ENCODE measurements at regions not wholly inside any gene's neighbourhood (a gene's known extent, or its start where the extent isn't known, plus 50 kb on each side); places are given as distances from the start of the nearest gene placed in this dataset.

DNA sequence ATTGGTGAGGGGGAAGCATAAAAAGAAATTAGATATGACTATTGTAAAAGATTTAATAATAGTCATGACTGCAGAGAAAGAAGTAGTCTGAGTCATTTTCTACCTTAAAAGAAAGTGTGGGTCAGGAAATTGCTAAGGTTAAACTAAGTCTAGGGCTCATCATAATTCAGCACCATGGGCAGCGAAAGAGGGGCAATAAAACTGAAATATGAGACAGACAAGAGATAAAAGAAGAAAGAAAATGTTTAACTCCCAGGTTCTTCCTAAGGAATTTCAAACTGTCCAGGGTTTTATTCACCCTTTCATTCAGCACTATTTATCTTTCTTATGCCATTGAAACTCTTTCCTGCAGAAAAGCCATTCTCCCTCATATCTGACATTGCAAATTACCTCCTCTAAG is 114.4 kb upstream of the API5 start:
- no peak for TF ChIP-seq POLR2A (IDR thresholded peaks at IDR 0.05; ENCODE audit: low read depth, low read length)
- no peak for TF ChIP-seq PAX5 (IDR thresholded peaks at IDR 0.05; ENCODE audit: insufficient read depth, low read length, severe bottlenecking)
- no peak for TF ChIP-seq SPI1 (IDR thresholded peaks at IDR 0.05; ENCODE audit: low read depth, low read length)
- DNase-seq (ENCODE audit: insufficient read length, low spot score), result no peak
- FAIRE-seq, result no peak

DNA sequence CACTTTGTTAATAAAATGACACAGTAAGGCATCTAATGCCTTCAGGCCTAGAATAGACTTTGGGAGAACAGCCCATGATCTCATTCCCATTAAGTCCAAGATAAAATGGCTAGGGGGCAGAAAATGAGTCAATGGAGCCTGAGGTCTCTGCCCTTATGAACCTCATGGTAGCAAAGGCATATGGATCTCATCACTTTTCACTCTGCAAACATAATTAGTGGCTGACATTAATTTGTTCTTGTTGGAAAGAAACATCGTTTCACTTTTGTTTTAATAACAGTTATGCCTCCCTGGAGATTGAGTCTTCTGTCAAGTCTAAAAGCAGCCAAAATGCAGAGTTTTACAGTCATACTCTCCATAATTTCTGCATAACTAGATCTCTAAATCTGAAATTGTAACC is 111.8 kb upstream of the API5 start:
- TF ChIP-seq TAF1 (IDR thresholded peaks at IDR 0.05; ENCODE audit: low read depth, low read length) (no peak), POLR2A (IDR thresholded peaks at IDR 0.05; ENCODE audit: low read depth, low read length) (no peak), POLR2AphosphoS5 (IDR thresholded peaks at IDR 0.05; ENCODE audit: low read depth, low read length) (no peak), SPI1 (IDR thresholded peaks at IDR 0.05; ENCODE audit: low read depth, low read length) (no peak), PAX5 (IDR thresholded peaks at IDR 0.05; ENCODE audit: insufficient read depth, low read length, severe bottlenecking) (no peak), POU2F2 (IDR thresholded peaks at IDR 0.05; ENCODE audit: low read depth, low read length) (no peak)
- DNase-seq (ENCODE audit: insufficient read length, low spot score), result no peak
- FAIRE-seq, result no peak

DNA sequence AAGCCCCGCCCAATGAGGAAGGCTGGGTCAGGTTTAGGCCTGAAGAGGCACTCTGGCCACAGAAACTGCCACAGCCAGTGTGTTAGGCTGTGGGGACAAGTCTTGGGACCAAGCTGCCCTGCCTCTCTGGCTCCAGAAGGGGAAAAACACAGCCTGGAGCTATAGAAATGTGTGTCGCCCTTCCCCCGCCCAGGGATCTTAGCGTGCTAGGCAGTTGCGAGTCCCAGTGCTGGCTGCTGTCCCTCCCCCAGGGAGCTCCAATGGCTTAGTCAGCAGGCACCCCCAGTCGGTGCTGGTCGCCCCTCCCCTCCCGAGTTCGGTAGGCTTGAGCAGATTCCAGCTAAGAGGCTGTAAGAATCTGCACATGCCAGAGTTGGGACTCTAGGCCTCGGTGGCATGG is 99.5 kb upstream of the API5 start:
- DNase-seq (ENCODE audit: insufficient read length, low spot score), result no peak
- no peak for TF ChIP-seq POLR2A (IDR thresholded peaks at IDR 0.05; ENCODE audit: low read depth, low read length)
- TF ChIP-seq POLR2AphosphoS5 (IDR thresholded peaks at IDR 0.05; ENCODE audit: low read depth, low read length), result no peak
- TF ChIP-seq PAX5 (IDR thresholded peaks at IDR 0.05; ENCODE audit: insufficient read depth, low read length, severe bottlenecking), result no peak
- no peak for TF ChIP-seq SPI1 (IDR thresholded peaks at IDR 0.05; ENCODE audit: low read depth, low read length)
- no peak for TF ChIP-seq POU2F2 (IDR thresholded peaks at IDR 0.05; ENCODE audit: low read depth, low read length)
- TF ChIP-seq TAF1 (IDR thresholded peaks at IDR 0.05; ENCODE audit: low read depth, low read length), result no peak
- no peak for FAIRE-seq

DNA sequence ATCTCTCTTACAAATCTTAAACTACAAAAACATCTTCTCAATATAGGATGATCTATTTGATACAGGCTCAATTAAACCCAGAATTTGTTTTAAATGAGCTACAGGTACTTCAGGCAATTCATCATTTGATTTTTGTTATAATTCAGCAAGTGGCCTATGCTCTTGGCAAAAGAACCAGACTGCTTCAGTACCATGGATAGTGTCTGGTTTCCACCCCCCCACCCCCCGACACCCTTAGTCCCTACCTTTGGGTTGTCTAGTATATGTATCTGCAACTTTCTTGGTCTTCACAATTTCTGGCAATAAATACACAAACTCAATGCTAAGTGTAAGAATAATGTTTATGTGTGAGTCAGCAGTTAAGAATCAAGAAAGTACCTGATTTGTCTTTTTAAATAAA is 97.3 kb upstream of the API5 start:
- DNase-seq (ENCODE audit: insufficient read length, low spot score) (no peak), FAIRE-seq (no peak)
- TF ChIP-seq POU2F2 (IDR thresholded peaks at IDR 0.05; ENCODE audit: low read depth, low read length), result no peak
- no peak for TF ChIP-seq POLR2A (IDR thresholded peaks at IDR 0.05; ENCODE audit: low read depth, low read length)
- TF ChIP-seq POLR2AphosphoS5 (IDR thresholded peaks at IDR 0.05; ENCODE audit: low read depth, low read length), result no peak
- TF ChIP-seq TAF1 (IDR thresholded peaks at IDR 0.05; ENCODE audit: low read depth, low read length), result no peak
- TF ChIP-seq SPI1 (IDR thresholded peaks at IDR 0.05; ENCODE audit: low read depth, low read length), result no peak
- TF ChIP-seq PAX5 (IDR thresholded peaks at IDR 0.05; ENCODE audit: insufficient read depth, low read length, severe bottlenecking), result no peak

DNA sequence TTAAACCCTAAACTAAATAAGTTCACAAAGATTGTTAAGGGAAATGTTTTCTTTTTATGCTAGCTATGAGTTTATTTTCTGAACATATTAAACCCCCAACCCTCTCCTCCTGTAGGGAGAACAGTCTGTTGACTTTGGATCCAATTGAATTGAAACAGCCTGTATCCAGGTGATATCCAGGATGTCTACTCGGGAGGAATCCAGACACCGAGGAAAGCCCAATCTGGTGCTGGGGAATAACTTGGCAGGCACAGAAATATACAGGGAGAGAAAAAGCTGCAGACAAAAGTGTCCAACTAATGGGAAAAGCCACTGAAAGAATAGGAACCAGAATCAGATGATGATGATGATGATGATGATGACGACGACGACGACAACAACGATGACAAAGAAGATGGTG is 93.9 kb upstream of the API5 start:
- no peak for DNase-seq (ENCODE audit: insufficient read length, low spot score)
- TF ChIP-seq PAX5 (IDR thresholded peaks at IDR 0.05; ENCODE audit: insufficient read depth, low read length, severe bottlenecking) (no peak), POU2F2 (IDR thresholded peaks at IDR 0.05; ENCODE audit: low read depth, low read length) (no peak), POLR2AphosphoS5 (IDR thresholded peaks at IDR 0.05; ENCODE audit: low read depth, low read length) (no peak), TAF1 (IDR thresholded peaks at IDR 0.05; ENCODE audit: low read depth, low read length) (no peak), SPI1 (IDR thresholded peaks at IDR 0.05; ENCODE audit: low read depth, low read length) (no peak), POLR2A (IDR thresholded peaks at IDR 0.05; ENCODE audit: low read depth, low read length) (no peak)
- FAIRE-seq, result no peak

DNA sequence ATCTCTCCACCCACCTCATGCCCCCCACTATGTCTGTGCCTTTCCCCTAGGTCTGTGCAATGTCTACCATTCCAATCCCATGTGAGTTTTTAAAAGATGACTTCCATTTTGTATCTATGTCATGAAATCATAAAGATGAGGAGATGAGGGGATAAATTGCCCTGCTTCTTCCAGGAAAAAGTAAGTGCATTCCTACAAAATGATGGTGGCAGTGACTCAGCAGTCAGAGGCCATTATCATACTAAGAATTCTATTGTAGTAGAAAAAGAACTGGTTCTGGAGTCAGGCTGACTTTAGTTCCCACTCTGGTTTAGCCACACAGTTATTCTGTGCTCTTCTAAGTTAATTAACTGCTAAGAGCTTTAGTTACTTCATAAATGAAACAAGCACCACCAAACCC is 89.6 kb upstream of the API5 start:
- no peak for TF ChIP-seq TAF1 (IDR thresholded peaks at IDR 0.05; ENCODE audit: low read depth, low read length)
- TF ChIP-seq POLR2A (IDR thresholded peaks at IDR 0.05; ENCODE audit: low read depth, low read length), result no peak
- no peak for TF ChIP-seq PAX5 (IDR thresholded peaks at IDR 0.05; ENCODE audit: insufficient read depth, low read length, severe bottlenecking)
- TF ChIP-seq SPI1 (IDR thresholded peaks at IDR 0.05; ENCODE audit: low read depth, low read length), result no peak
- no peak for TF ChIP-seq POLR2AphosphoS5 (IDR thresholded peaks at IDR 0.05; ENCODE audit: low read depth, low read length)
- TF ChIP-seq POU2F2 (IDR thresholded peaks at IDR 0.05; ENCODE audit: low read depth, low read length), result no peak
- DNase-seq (ENCODE audit: insufficient read length, low spot score) (no peak), FAIRE-seq (no peak)

DNA sequence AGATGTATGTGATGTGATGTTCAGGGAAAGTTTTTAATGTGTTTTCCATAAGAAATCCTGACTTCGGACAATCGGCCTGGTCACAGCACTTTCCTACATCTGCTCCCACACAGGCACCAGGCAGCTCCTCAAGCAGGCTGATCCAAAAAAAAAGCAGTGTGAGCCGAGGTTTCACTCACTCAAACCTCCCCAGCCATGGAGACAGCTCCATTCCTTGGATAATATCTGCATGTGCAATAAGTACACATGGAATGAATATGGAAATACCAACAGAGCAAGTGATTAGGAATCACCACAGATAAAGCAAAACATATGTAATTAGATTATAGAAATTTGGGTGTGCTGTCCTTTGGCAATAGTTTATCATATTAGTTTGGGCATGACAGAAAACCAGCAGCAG is 88.8 kb upstream of the API5 start:
- no peak for FAIRE-seq
- DNase-seq (ENCODE audit: insufficient read length, low spot score), result no peak
- TF ChIP-seq POLR2AphosphoS5 (IDR thresholded peaks at IDR 0.05; ENCODE audit: low read depth, low read length) (no peak), PAX5 (IDR thresholded peaks at IDR 0.05; ENCODE audit: insufficient read depth, low read length, severe bottlenecking) (no peak), POU2F2 (IDR thresholded peaks at IDR 0.05; ENCODE audit: low read depth, low read length) (no peak), TAF1 (IDR thresholded peaks at IDR 0.05; ENCODE audit: low read depth, low read length) (no peak), POLR2A (IDR thresholded peaks at IDR 0.05; ENCODE audit: low read depth, low read length) (no peak), SPI1 (IDR thresholded peaks at IDR 0.05; ENCODE audit: low read depth, low read length) (no peak)

DNA sequence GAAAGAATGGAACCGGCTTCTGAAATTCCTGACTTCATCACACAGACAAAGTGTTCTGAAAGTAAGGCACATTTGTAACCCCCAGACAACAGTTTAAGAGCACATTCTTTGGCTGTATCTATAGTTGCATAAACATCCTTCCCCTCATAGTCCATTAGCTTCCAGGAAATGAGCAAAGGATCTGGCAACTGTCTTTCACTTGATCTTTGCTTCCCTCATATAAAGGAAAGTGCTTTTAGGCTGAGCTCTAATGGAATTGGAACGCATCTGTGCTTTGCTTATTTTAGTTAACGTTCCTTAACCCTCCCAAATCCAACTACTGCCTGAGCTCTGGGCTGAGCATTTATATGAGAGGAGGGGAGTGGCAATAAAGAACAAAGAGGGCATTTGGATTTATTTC is 76.9 kb upstream of the API5 start:
- DNase-seq (ENCODE audit: insufficient read length, low spot score) (no peak), FAIRE-seq (no peak)
- TF ChIP-seq TAF1 (IDR thresholded peaks at IDR 0.05; ENCODE audit: low read depth, low read length), result no peak
- TF ChIP-seq POLR2AphosphoS5 (IDR thresholded peaks at IDR 0.05; ENCODE audit: low read depth, low read length), result no peak
- no peak for TF ChIP-seq SPI1 (IDR thresholded peaks at IDR 0.05; ENCODE audit: low read depth, low read length)
- TF ChIP-seq POU2F2 (IDR thresholded peaks at IDR 0.05; ENCODE audit: low read depth, low read length), result no peak
- TF ChIP-seq PAX5 (IDR thresholded peaks at IDR 0.05; ENCODE audit: insufficient read depth, low read length, severe bottlenecking), result no peak
- no peak for TF ChIP-seq POLR2A (IDR thresholded peaks at IDR 0.05; ENCODE audit: low read depth, low read length)

DNA sequence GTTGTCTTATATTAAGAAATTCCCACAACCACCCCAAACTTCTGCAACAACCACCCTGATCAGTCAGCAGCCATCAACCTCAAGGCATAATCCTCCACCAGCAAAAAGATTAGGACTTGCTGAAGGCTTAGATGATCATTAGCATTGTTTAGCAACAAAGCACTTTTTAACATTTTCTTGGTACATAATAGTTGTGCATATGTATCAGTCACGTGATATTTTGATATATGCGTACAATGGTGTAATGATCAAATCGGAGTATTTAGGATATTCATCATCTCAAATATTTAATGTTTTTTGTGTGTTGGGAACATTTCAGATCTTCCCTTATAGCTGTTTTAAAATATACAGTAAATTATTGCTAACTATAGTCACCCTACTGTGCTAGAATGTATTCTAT is 73.5 kb upstream of the API5 start:
- no peak for DNase-seq (ENCODE audit: insufficient read length, low spot score)
- TF ChIP-seq PAX5 (IDR thresholded peaks at IDR 0.05; ENCODE audit: insufficient read depth, low read length, severe bottlenecking) (no peak), TAF1 (IDR thresholded peaks at IDR 0.05; ENCODE audit: low read depth, low read length) (no peak), POLR2AphosphoS5 (IDR thresholded peaks at IDR 0.05; ENCODE audit: low read depth, low read length) (no peak), POU2F2 (IDR thresholded peaks at IDR 0.05; ENCODE audit: low read depth, low read length) (no peak), POLR2A (IDR thresholded peaks at IDR 0.05; ENCODE audit: low read depth, low read length) (no peak), SPI1 (IDR thresholded peaks at IDR 0.05; ENCODE audit: low read depth, low read length) (no peak)
- no peak for FAIRE-seq

DNA sequence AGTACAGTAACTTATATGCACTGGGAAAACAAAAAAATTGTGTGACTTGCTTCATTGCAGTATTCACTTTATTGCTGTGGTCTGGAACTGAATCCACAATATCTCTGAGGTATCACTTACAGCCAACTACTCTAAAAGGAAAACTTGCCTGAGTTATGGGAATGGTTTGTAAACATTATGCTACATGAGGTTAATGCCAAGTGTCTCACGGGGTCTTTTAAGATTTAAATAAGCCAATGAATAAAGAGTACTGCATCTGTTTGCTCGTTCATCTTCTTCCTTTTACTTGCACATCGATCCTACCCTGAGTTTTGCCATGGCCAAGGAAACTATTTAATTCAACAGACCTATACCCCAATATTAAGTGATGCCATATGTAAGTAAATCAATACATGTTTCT is 72.0 kb upstream of the API5 start:
- DNase-seq (ENCODE audit: insufficient read length, low spot score) (no peak), FAIRE-seq (no peak)
- TF ChIP-seq TAF1 (IDR thresholded peaks at IDR 0.05; ENCODE audit: low read depth, low read length), result no peak
- no peak for TF ChIP-seq SPI1 (IDR thresholded peaks at IDR 0.05; ENCODE audit: low read depth, low read length)
- no peak for TF ChIP-seq PAX5 (IDR thresholded peaks at IDR 0.05; ENCODE audit: insufficient read depth, low read length, severe bottlenecking)
- TF ChIP-seq POLR2A (IDR thresholded peaks at IDR 0.05; ENCODE audit: low read depth, low read length), result no peak
- TF ChIP-seq POLR2AphosphoS5 (IDR thresholded peaks at IDR 0.05; ENCODE audit: low read depth, low read length), result no peak
- no peak for TF ChIP-seq POU2F2 (IDR thresholded peaks at IDR 0.05; ENCODE audit: low read depth, low read length)

Data from GM12891 (cell line).